IPS-NIHi11 (cell line): ENCODE measurements at regions not wholly inside any gene's neighbourhood (a gene's known extent, or its start where the extent isn't known, plus 50 kb on each side); places are given as distances from the start of the nearest gene placed in this dataset.
A peak's percentile ranks its signal among the peaks of the same experiment; 100 is the strongest.
"Not testable (repeated sequence)": the region's sequence is repeated elsewhere in the genome, so short reads cannot be mapped to it uniquely, and the experiment has no call there.

Experiments
- DNase-seq: peaks from one replicate; pipeline ENCODE4 v3.0.0; 2012; ENCODE audit warnings: mixed read lengths, low spot score

DNA sequence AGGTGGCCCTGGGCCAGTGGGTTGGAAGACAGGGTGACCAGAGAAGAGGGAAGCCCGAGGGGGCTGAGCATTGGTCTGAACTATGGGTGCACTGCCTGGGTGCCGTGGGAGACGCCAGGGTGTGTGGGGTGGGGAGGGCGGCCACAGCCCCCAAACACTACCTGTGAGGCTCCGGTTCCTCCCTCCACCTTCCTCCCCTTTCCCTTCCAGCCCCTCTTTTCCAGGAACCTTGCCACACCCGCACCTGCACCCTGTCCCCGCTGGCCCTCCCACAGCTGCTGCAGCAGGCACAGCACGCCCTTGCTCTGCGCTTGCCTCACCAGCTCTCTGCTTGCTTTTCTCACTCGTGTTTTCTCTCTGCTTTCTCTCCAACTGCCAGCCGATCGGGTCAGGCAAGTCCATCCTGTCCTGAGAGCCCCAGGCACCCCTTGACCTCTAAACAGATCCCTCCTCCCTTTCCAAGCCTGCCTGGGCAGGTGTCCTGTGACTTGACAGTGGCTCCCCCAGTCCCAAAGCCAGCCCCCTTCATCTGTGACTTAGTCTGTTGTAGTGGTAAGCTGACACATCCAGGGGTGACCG is 193.7 kb downstream of the MSX2 start:
- no peak for DNase-seq

DNA sequence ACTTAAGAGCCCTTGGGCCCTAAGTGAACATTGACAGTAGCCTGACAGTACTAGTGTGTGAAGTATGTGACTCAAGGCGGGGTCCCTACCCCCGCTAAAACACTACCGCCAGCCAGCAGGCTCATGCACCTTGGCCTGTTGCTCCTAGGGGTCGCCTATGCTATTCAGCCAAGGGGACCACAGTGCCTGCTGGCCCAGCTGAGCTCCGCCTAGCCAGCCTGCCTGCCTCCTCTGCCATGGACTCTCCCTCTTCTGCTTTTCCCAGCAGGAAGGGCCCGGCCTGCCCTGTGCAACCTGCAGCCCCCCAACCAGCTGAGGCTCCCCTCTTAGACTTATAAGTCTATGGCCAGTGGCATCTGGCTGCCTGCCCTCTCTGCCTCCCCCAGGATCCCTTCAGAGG is 193.1 kb downstream of the MSX2 start:
- DNase-seq, result not testable (repeated sequence)

DNA sequence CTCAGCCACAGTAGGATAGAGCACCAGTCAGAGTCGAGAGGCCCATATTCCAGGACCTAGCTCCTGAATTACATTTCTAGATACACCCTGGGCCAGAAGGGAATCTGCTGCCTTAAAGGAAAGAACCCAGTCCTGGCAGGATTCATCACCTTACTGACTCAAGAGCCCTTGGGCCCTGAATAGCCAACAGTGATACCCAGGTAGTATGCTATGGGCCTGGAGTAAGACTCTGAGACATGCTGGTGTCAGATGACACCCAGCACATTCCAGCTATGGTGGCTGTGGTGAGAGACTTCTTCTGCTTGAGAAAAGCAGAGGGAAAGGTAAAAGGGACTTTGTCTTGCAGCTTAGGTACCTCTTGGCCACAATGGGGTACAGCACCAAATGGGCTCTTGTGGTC is 192.5 kb downstream of the MSX2 start:
- DNase-seq, result not testable (repeated sequence)

DNA sequence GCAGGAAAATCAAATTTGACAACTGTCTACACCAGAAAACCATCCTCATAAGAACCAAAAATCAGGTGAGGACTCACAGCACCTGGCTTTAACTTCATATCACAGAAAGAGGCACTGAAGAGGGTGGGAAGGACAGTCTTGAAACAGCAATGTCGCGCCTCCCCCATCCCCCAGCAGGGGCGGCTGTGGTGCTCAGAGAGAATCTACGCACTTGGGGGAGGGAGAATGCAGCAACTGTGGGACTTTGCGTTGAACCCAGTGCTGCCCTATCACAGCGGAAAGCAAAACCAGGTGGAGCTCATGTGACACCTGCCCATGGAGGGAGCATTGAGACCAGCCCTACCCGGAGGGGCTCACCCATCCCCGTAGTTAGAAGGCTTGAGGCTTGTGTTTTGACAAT is 191.8 kb downstream of the MSX2 start:
- peak; percentile 20 for DNase-seq

DNA sequence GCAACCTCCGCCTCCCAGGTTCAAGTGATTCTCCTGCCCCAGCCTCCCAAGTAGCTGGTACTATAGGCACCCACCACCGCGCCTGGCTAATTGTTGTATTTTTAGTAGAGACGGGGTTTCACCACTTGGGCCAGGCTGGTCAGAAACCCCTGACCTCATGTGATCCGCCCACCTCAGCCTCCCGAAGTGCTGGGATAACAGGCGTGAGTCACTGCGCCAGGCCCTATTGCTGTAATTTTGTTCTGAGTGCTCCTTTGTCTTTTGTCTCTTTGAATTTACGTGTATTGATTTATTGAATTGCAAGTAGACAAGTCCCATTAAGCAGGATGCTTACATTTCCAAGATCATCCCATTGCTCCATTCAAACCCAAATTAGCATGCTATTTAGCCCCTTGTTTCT is 186.7 kb downstream of the MSX2 start:
- DNase-seq, result no peak

DNA sequence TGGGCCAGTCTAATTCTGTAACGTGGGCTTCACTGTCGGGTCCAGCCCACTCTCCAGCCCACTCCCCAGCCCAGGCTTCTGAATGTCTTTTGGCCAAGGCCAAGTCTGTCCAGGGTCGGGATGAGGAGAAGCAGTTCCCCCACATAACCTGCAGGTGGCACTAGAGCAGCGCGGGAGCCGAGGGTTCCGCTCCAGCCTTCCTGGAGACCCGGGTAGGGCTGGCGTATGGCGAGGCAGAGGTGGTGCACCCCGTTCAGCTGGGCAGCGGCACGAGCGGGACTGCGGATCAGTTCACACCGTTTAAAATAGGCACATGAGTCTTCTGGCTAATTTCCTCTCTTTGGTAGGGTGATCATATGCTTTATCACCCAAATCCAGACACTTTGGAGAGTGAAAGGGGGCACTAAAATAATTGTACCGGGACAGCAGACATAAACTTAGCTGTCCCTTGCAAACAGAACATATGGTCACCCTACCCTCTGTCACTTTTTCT is 185.9 kb downstream of the MSX2 start:
- DNase-seq, result peak; percentile 91

DNA sequence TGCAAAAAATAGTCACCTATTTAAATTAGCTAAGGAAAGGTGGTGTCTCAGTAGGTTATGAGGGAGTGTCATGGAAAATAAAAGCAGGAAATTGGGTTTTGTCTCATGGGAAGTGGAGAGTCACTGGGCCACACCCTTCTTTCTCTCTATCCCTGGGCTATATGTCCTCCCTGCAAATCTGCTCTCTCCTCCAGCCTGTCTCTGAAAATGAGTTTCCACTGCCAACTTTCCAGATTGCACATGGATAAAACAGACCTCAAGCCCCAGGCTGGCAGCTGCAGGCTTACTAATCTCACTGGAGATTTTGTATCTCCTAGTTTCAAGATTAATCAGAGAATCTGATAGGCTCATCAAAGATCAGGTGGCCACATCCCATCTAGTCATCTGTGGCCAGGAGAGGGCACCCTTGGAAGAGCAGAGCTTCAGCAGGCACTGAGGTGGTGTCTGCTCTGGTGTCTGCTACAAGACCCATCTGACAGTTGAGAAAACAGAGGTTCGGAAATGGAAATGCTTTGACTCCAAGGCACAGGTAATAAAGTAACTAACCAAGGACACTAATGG is 178.9 kb downstream of the MSX2 start:
- peak; percentile 20 for DNase-seq

DNA sequence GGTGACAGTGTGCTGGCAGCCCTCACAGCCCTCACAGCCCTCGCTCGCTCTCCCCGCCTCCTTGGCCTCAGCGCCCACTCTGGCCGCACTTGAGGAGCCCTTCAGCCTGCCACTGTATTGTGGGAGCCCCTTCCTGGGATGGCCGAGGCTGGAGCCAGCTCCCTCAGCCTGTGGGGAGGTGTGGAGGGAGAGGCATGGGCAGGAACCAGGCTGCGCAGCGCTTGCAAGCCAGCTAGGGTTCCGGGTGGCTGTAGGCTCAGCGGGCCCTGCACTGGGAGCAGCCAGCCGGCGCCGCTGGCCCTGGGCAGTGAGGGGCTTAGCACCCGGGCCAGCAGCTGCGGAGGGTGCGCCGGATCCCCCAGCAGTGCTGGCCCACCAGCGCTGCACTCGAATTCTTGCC is 177.0 kb downstream of the MSX2 start:
- no peak for DNase-seq

DNA sequence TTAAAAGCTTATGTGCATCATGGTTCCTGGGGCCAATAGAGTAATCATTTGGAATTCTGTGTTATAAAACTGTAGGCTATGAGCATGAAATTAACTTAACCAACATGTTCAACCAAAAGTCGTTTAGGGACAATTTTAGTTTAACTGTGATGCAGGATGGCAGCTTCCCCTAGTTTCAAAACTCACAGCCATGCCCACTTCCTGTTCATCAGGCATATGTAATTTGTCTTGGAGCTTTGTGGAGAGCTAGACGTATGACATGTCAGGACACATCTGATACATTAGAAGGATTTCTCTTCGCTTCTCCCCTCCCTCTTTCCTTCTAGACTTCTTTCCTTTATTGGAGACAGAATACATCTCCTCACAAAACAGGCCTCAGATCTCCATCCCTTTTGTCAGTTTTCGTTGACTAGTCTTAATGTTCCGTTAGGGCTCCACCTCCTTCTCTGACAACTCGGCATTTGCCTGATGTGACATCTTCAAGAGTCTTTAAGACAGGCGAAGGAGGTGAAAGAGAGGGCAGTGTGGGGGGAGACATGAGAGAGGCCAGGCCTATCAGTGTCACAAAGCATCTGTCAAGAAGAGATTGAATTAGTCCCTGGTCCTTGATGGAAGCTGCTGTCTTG is 176.0 kb downstream of the MSX2 start:
- DNase-seq, result no peak

DNA sequence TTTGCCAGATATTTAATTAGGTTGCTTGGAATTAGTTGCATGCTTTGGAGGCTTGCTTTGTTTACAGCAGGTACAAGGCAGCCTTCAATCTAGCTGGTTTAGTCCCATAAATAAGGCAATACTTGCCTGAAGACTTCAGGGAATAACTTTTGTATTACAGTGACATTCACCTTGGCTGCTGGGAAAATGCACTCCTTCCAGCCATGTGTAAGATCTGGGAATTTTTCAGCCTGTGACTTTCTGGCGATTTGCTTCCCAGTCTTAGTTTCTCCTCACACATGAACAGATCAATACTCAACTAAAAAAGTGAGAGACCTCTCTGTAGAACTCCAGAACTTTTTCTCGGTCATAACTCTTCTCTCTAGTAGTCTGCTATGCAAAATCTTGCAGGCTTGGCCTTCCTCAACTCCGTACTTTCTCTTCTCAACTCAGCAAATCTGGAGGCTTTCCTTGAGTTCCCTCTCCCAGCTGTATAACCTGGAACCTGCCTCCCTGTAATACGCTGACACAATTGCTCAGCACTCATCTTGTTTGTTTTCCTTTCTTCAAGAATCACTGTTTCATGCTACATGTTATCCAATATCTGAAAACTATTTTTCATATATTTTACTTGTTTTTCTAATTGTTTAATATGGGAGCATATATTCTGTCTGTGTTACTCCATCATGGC is 173.0 kb downstream of the MSX2 start:
- no peak for DNase-seq

DNA sequence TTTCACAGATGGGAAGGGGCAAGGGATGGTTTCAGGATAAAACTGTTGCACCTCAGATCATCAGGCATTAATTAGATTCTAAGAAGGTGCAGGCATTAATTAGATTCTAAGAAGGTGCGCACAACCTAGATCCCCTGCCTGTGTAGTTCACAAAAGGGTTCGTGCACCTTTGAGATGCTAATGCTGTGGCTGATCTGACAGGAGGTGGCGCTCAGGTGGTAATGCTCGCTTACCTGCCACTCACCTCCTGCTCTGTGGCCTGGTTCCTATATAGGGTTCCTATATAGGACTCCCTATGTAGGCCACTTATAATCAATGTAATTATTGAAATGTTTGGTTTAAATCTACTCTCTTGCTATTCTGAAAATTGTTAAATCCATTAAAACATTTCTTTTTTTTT is 171.0 kb downstream of the MSX2 start:
- DNase-seq, result no peak

DNA sequence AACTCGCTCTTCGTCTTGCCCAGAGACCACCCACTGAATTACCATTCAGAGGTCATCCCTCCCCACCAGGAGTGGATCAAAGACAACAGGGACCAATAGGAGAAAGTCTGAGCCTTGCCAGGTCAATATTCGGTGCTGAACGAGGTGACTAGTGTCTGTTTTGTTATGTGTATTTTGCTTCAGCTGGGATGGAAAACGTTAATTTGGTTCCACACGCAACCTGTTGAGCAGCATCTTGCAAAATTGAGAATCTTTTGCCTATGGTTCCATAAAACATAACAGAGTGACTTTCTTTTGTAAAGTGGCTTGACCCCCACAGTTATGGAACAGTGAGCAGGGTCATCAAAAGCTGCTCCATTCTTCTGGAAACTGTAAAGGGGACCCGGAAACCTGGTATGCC is 168.4 kb downstream of the MSX2 start:
- DNase-seq, result no peak

DNA sequence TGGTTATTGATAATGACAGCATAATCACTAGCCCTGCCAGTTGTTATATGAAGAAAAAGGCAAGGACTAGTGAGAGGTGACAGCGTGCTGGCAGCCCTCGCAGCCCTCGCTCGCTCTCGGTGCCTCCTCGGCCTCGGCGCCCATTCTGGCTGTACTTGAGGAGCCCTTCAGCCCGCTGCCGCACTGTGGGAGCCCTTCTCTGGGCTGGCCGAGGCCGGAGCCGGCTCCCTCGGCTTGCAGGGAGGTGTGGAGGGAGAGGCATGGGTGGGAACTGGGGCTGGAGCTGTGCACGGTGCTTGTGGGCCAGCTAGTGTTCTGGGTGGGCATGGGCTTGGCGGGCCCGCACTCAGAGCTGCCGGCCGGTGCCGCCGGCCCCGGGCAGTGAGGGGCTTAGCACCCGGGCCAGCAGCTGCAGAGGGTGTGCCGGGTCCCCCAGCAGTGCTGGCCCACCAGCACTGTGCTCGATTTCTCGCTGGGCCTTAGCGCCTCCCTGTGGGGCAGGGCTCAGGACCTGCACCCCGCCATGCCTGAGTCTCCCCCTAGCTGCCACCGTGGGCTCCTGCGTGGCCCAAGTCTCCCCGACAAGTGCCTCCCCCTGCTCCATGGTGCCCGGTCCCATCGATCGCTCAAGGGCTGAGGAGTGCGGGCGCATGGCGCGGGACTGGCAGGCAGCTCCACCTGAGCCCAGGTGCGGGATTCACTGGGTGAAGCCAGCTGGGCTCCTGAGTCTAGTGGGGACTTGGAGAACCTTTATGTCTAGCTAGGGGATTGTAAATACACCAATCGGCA is 156.2 kb downstream of the MSX2 start:
- DNase-seq, result not testable (repeated sequence)

DNA sequence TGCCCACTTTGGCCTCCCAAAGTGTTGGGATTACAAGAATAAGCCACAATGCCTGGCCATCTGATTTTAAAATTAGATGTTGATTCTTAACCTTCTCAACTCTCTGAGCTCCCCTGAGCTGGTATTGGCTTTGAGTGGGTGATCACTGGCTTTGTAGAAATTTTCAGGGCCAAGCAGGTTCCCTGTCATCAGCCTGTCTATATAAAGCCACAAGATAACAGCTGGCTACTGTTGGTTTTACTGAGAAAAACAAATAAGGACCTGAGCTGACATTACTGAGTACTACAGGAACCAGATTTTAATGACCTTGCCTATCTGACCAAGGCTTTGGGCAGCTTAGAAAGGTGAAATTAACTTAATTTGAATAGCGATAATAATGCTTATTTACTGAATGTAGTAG is 153.6 kb downstream of the MSX2 start:
- no peak for DNase-seq

DNA sequence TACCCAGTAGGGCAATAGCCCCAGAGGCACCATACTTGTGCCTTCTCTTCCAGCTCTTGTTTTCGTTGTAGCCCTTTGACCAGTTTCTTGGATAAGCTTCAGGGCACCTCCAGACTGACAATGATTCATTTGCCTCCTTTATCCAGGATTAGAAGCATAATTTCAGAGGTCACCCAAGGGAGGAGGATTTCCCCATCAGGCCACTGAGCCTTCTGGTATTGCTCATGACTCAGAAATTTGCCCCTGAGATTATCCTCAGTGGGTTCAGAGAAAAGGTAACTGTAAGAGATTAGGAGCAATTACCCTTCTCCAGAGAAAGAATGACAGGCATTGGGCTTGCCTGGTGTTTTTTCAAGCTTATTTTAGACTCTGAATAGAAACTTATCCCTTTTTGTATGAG is 147.9 kb downstream of the MSX2 start:
- DNase-seq, result no peak

DNA sequence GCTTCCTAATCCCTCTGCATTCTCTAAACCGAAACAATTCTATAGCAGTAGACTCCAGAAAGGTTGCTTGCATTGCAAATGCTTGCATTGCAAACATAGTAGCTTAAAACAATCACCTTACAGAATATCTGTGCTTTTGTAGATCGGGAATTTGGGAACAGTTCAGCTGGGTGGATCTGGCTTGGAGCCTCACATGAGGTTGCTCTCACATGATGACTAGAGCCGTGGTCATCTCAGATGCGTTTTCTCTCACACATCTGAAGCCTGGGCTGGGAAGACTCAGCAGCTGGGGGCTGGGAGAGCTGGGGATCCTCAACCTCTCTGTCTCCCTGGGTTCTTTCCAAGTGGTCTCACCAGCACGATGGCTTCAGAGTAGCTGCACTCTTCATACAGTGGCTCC is 127.8 kb downstream of the MSX2 start:
- DNase-seq, result no peak

DNA sequence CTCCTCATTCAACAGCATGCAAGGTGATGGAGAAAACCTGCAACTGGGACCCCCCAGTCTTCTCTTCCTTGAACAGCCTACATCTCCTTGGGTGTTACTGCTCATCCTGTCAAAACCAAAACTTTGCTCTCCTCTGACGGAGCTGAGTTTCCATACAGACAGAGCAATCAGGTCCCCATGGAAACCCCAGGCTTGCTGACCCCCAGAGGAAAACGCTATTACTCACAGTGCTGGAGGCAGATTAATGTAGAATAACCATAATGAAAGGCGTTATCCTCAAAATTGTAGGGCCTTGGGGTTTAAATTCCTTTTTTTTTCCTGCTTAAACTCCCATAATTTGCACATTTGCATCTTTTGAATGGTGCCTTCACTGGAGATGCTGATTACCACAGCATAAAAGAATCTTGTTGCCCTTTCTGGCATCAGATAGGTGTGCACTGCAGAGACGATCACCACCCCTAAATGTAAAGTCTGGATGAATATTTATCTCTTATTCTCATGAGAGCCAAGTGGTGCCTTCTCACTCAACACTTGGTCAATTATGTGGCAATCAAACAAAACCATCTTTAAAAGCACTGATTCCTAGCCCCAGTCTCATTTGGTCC is 126.3 kb downstream of the MSX2 start:
- DNase-seq, result no peak

DNA sequence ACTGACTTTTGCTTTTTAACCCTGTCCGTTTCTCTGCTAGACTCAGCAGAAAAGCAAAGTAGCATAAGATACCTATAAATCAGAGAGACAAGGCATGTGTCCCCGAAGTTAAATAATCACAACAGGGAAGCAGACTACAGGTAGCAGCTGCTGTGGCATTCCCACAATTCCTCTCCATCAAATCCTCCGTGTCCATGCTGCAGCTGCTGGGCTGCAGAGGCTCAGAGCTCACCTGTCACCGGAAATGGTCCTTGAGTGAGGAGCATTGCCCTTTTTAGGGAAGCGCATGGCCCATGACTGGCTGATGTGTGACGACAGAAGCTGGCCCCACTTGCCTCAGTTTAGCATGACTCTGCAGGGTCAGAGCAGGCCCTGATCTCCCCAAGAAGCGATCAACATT is 125.0 kb downstream of the MSX2 start:
- DNase-seq, result no peak

DNA sequence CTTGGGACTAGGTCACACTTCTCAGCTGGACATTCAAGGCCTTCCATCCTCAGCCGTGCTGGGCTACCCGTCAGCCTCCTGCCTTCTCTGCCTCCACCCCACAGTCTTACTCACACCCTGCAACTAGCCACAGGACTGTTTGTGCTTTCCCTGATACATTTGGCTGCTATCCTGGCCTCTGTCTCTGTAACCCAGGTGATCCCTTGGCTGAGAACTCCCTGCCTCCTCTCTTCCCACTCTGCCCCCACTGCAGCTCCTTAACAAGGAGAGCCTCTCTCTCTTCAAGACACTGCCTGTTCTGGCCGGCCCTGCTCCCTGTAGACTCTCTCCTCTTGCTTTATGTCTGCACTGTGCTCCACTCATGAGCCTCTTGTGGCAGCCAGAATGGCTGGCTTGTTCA is 120.6 kb downstream of the MSX2 start:
- no peak for DNase-seq

DNA sequence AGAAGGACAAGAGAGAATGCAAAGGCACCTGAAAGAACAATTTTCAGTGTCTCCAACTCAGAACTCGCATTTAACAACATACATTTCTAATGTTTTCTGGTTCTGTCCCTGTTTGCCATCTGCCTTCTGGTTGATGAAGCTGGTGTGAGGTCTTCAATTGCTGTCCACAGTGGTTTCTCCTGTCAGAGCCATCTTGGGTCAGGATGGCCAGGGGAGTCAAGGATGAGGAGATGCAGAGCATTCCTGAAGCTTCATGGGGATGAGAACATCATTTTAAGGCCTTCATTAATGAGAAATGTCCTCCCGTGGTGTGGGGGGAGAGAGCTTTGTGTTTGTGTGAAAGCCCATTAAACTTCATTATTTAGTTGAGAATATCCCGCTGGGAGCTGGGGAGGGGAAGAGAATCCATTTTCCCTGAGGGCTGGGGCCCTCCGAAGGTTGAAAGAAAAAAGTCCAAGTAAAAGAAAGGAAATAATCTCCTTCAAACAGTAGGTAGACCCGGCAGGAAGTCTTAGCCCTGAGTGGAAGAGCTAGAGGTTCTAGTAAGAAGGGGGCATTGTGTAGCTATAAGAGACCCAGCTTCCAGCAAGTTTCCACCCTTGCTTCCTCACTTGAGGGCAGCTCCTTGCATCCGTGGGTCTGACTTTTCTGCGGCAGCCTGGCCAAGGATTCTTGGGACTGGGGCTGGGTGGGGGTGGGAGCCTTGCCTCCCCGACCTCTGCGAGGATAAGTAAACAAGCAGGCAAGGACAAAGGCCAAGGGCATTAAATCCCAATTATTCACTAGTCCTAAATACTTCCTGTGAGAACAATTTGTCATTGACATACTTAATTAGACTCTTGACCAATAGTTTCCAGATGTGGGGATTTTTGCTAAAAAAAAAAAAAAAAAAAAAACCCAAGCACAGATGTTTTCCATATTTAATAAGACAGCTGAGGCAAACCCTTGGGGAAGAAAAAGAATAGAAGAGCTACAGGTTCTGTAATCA is 119.2 kb downstream of the MSX2 start:
- peak; percentile 27 for DNase-seq

DNA sequence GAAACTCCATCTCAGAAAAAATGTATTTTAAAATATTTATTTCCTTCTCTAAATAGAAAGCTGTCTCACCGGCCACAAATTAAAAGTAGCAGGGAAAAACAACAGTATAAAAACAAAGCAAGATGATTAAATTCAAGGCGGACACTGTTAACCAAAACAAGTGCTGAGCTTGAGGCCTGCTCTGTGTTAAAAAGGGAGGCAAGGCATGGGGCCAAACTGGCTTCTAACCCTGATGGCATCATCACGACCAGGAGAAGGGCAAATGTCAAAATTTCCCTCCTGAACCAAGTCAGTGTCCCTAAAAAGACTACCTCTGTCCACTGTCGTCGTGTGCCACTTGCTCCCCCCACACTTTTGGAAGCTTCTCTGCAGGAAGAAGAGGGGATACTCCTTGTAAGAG is 116.1 kb downstream of the MSX2 start:
- no peak for DNase-seq
